ENCODE measurements at regions not wholly inside any gene's neighbourhood (a gene's known extent, or its start where the extent isn't known, plus 50 kb on each side); places are given as distances from the start of the nearest gene placed in this dataset.
"Not testable (repeated sequence)": the region's sequence is repeated elsewhere in the genome, so short reads cannot be mapped to it uniquely, and the experiment has no call there.

DNA sequence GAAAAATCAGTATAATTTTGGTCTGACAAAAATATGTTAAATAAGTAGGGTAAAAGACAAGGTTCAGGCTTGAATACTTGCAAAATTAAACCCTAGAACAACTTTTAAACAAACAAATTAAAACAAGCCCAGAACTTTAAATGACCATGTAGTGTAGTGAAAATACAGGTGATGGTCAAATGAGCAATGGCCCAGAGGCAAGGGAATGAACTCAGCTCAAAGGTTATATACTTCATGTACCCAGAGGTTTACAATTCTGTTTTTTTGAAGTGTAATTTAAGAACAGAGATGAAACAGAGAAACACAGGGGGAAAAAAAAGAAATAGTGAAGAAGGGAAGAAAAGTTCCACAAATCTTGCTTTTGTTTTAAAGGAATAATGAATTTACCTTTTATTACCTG, 949.2 kb downstream of the TRHDE start:
- DNase-seq (ENCODE audit: low read depth): no peak
- TF ChIP-seq, protein P1, sequence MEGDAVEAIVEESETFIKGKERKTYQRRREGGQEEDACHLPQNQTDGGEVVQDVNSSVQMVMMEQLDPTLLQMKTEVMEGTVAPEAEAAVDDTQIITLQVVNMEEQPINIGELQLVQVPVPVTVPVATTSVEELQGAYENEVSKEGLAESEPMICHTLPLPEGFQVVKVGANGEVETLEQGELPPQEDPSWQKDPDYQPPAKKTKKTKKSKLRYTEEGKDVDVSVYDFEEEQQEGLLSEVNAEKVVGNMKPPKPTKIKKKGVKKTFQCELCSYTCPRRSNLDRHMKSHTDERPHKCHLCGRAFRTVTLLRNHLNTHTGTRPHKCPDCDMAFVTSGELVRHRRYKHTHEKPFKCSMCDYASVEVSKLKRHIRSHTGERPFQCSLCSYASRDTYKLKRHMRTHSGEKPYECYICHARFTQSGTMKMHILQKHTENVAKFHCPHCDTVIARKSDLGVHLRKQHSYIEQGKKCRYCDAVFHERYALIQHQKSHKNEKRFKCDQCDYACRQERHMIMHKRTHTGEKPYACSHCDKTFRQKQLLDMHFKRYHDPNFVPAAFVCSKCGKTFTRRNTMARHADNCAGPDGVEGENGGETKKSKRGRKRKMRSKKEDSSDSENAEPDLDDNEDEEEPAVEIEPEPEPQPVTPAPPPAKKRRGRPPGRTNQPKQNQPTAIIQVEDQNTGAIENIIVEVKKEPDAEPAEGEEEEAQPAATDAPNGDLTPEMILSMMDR (IDR thresholded peaks at IDR 0.05; ENCODE audit: insufficient read depth, low read length, poor library complexity, severe bottlenecking): no peak
- H3K36me3 ChIP-seq (ENCODE audit: control insufficient read depth, insufficient read depth, low read length): no peaks in the 10 kb centered on the region
- H3K27me3 ChIP-seq (ENCODE audit: control insufficient read depth, insufficient read depth, low read length): no peaks in the 10 kb centered on the region
- no peak overlapping the region for H3K4me3 ChIP-seq (ENCODE audit: low read depth, low read length)

DNA sequence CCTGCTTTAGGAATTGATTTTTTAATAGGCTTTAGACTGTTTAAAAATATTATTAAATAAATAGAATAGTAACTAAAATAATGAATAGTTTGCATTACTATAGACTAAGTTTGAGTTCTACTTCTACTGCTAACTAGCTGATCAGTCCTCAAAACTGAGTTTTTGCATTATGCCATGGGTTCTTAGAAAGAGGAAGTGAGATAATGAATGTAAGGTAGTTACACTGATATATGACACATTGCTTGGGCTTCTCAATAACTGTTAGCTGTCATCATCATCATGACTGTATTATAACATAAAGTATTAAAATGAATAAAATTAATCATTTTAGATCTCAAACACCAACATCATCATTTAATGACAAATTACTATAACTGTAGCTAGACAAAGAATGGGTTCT, 949.7 kb downstream of the TRHDE start:
- Histone ChIP-seq H3K4me3 (ENCODE audit: low read depth, low read length) (no peak overlapping the region), H3K27me3 (ENCODE audit: control insufficient read depth, insufficient read depth, low read length) (no peaks in the 10 kb centered on the region), H3K36me3 (ENCODE audit: control insufficient read depth, insufficient read depth, low read length) (no peaks in the 10 kb centered on the region)
- DNase-seq (ENCODE audit: low read depth): no peak
- TF ChIP-seq, protein P1 (IDR thresholded peaks at IDR 0.05; ENCODE audit: insufficient read depth, low read length, poor library complexity, severe bottlenecking): no peak

DNA sequence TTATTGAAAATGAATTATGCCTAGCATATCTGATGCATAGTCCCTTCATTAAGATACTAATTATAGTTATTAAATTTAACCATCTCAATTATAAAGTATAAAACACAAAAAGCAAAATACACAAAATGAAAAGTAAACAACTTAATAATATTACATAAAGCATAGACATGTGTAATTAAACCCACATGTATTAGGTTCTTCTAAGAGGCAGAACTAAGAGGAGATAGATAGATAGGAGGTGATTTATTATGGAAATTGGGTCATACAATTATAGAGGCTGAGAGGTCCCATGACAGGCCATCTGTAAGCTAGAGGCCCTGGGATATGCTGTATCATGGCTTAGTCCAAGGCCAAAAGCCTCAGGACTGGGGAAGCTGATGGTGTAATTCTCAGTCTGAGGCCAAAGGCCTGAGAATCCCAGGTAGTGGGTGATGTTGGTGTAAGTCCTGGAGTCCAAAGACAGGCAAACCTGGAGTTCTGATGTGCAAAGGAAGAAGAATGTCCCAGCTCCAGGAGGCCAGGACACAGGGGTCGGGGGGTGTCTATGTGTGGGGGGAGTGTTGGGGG, 953.3 kb downstream of the TRHDE start:
- Histone ChIP-seq H3K36me3 (ENCODE audit: control insufficient read depth, insufficient read depth, low read length) (no peaks in the 10 kb centered on the region), H3K4me3 (ENCODE audit: low read depth, low read length) (no peak overlapping the region), H3K27me3 (ENCODE audit: control insufficient read depth, insufficient read depth, low read length) (no peaks in the 10 kb centered on the region)
- TF ChIP-seq, protein P1 (IDR thresholded peaks at IDR 0.05; ENCODE audit: insufficient read depth, low read length, poor library complexity, severe bottlenecking): no peak
- no peak for DNase-seq (ENCODE audit: low read depth)

DNA sequence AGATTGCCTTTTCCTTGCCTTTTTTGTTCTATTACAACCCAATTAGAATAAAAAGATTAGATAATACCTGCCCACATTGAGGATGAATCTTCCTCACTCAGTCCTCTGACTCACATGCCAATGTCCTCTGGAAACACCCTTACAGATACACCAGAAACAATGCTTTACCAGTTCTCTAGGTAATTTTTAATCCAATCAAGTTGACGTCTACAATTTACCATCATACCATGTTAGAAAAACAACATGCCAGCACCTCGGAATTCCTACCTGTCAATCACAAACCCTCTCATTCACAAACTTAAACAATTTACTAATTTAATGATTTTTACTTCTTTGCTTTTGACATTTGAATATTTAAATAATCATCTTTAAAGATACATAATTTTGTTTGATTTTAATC, 953.8 kb downstream of the TRHDE start:
- Histone ChIP-seq H3K36me3 (ENCODE audit: control insufficient read depth, insufficient read depth, low read length) (no peaks in the 10 kb centered on the region), H3K27me3 (ENCODE audit: control insufficient read depth, insufficient read depth, low read length) (no peaks in the 10 kb centered on the region), H3K4me3 (ENCODE audit: low read depth, low read length) (no peak overlapping the region)
- TF ChIP-seq, protein P1 (IDR thresholded peaks at IDR 0.05; ENCODE audit: insufficient read depth, low read length, poor library complexity, severe bottlenecking): no peak
- no peak for DNase-seq (ENCODE audit: low read depth)

DNA sequence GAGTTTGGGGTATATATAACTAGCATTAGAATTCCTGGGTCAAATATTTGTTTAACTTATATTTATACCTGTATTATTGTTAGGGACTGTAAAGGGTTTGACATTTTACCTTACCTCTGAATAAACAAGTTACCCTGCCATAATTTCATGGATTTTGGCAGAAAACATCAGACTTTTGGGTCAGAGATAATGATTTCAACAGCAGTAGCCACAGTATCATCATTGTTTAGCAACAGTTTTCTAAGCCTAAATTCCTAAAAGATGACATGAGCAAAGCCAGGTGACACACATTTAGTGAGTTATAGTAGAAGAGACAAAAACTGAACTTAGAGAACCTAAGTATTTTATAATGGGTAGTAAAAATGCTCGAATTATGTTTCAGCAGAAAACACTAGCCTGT, 954.4 kb downstream of the TRHDE start:
- TF ChIP-seq, protein P1 (IDR thresholded peaks at IDR 0.05; ENCODE audit: insufficient read depth, low read length, poor library complexity, severe bottlenecking): no peak
- H3K36me3 ChIP-seq (ENCODE audit: control insufficient read depth, insufficient read depth, low read length): no peaks in the 10 kb centered on the region
- no peak overlapping the region for H3K4me3 ChIP-seq (ENCODE audit: low read depth, low read length)
- no peak for DNase-seq (ENCODE audit: low read depth)
- H3K27me3 ChIP-seq (ENCODE audit: control insufficient read depth, insufficient read depth, low read length): no peaks in the 10 kb centered on the region

DNA sequence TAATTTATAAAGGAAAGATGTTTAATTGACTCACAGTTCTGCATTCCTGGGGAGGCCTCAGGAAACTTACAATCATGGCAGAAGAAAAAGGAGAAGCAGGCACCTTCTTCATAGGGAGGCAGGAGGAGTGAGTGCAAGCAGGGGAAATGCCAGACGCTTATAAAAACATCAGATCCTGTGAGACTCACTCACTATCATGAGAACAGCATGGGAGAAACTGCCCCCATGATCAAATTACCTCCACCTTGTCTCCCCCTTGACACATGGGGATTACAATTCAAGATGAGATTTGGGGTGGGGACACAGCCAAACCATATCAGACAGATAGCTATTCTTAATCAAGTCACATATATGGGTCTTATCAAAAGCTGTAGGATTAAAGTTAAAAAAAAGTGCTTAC, 956.7 kb downstream of the TRHDE start:
- not testable (repeated sequence) for DNase-seq (ENCODE audit: low read depth); H3K27me3 ChIP-seq (ENCODE audit: control insufficient read depth, insufficient read depth, low read length); H3K36me3 ChIP-seq (ENCODE audit: control insufficient read depth, insufficient read depth, low read length); H3K4me3 ChIP-seq (ENCODE audit: low read depth, low read length)

Data from kidney epithelial cell (primary cell).